Left cardiac atrium (tissue), 4 donors: ENCODE measurements at regions not wholly inside any gene's neighbourhood (a gene's known extent, or its start where the extent isn't known, plus 50 kb on each side); places are given as distances from the start of the nearest gene placed in this dataset.
"Not testable (repeated sequence)": the region's sequence is repeated elsewhere in the genome, so short reads cannot be mapped to it uniquely, and the experiment has no call there.

Source experiments
- ATAC-seq, 2 donors: fragments of 200-7000 bp; cut with Tn5 transposase; one replicate each; pipeline ENCODE4 v1.9.1; 2020; ENCODE audit warnings: mild to moderate bottlenecking in 2 of 2, moderate library complexity in 2 of 2
- DNase-seq: peaks from one replicate; pipeline ENCODE4 v3.0.0-alpha.2; 2020
- intact Hi-C, 2 donors: fragments of 100-400 bp; cut with DNase I; formaldehyde crosslinking; loops; one replicate each; pipeline versions ENCODE4 v1.14.1 to v1.15.1; 2022 to 2023
- donor health status: DM: no; HTN: yes; CAD: no.
- donor health status: DM: no; HTN: yes; CAD: no; lungs with severe emphysema.
- donor health status: DM: yes; HTN: yes; CAD: no.
- donor health status: Dilated cardiomyopathy.

GRCh38 chr2:67103157-67103556 is 294.0 kb upstream of the ETAA1 start:
- ATAC-seq, result no peak
- DNase-seq, result no peak
- intact Hi-C loops, result no loop called here

DNA sequence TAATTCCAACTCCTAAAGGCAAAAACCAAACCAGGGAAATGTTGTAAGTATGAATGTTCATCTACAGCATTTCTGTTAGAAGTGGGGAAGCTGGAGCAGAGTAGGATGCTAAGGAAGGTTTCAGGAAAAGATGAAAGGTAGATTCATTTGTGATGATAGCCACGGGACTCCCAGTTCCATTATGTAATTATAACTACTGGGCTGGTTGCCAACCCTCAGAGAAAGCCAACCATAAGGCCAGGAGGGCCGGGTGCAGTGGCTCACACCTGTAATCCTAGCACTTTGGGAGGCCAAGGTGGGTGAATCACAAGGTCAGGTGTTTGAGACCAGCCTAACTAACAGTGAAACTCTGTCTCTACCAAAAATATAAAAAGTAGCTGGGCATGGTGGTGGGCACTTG is 288.9 kb upstream of the ETAA1 start:
- intact Hi-C loops, result no loop called here
- no peak for ATAC-seq
- DNase-seq, result no peak

GRCh38 chr2:67124531-67124930 is 272.6 kb upstream of the ETAA1 start:
- no peak for DNase-seq
- no peak for ATAC-seq
- intact Hi-C loops, result no loop called here

DNA sequence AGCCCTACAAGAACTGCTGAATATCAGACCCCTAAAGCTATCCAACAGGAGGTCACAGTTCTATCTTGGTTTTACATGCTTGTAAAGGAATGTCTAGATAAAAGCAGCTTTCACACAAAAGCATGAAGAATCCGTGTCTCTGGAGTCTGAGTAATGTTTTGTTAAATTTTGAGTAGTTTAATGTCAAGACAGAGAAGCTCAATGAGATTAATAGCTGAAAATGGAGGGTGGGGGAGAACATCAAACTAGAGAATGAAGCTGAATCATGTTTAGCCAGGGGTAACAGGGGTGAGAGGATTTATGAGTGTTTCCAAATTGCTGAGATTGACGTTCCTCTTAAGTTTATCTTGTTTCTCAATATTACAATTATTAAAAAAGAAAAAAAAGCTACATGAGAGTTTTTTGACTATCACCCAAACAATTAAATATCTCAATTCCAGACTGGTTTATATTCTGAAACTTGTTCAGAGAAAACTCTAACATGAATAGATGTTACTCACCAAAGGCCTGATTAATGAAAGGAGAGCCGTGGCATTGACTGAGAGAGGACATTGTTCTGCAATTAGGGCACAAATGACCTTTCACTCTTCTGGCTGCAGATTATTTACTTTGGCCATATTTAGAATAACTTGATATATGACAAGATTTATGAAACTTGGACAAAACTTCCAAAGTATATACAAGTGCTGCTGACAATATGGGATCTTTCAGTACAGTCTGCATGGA is 266.4 kb upstream of the ETAA1 start:
- DNase-seq, result no peak
- ATAC-seq, result no peak
- intact Hi-C loops, result no loop called here

- intact Hi-C loops, result no loop called here
- DNase-seq (no peak), ATAC-seq (no peak)
Observed at GRCh38 chr2:67131257-67131609, 265.9 kb upstream of the ETAA1 start.

DNA sequence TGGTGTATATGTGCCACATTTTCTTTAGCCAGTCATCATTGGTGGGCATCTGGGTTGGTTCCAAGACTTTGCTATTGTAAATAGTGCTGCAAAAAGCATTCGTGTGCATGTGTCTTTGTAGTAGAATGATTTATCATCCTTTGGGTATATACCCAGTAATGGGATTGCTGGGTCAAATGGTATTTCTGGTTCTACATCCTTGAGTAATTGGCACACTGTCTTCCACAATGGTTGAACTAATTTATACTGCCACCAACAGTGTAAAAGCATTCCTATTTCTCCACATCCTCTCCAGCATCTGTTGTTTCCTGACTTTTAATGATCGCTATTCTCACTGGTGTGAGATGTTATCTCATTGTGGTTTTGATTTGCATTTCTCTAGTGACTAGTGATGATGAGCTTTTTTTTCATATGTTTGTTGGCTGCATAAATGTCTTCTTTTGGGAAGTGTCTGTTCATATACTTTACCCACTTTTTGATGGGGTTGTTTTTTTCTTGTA is 264.6 kb upstream of the ETAA1 start:
- intact Hi-C loops, DNase-seq, ATAC-seq: not testable (repeated sequence)

DNA sequence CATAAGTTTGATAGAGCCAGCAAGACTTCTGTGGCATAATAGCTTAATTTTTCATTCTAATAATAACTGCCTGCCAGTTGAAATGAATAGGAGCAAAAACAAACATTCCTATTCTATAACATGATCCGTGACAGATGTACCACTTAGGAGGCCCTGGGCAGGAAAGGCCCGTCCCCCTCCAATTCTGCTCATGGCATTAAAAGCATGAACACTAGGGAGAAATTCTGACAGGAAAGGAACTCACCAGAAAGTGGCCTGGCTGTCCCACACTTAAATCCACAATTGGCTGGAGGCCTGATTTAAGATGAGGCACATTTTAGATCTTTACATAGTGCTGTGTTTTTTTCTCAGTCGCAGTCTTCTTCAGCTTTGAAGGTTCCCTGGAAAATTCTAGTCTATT is 261.9 kb upstream of the ETAA1 start:
- intact Hi-C loops, result no loop called here
- ATAC-seq, result no peak
- DNase-seq, result no peak

GRCh38 chr2:67137699-67138098 is 259.4 kb upstream of the ETAA1 start:
- DNase-seq, result no peak
- intact Hi-C loops, result no loop called here
- ATAC-seq, result no peak

GRCh38 chr2:67142071-67142470 is 255.1 kb upstream of the ETAA1 start:
- intact Hi-C loops, result no loop called here

GRCh38 chr2:67142741-67143140 is 254.4 kb upstream of the ETAA1 start:
- intact Hi-C loops, result no loop called here
- ATAC-seq, result no peak
- no peak for DNase-seq

More at GRCh38 chr2:67142071-67142470, 255.1 kb upstream of the ETAA1 start:
- ATAC-seq, result no peak
- DNase-seq, result no peak

DNA sequence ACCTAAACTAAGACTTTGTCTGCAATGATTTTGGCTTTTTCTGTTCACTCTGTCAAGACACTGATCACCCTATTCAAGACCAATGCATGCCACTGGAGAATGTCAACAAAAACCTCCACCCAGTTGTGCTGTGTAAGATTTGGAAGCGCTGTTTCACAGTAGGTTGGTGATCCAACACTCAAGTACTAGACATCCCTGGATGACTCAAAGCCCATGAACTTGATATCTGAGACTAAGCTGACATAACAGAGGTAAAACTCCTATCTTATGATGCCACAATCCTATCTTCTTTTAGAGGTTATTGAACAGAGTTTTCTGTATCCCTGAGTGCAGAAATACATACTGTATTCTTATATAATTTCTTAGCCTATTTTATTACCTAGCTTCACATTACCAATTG is 251.3 kb upstream of the ETAA1 start:
- DNase-seq (no peak), ATAC-seq (no peak)
- intact Hi-C loops, result no loop called here

- DNase-seq (no peak), ATAC-seq (no peak)
- intact Hi-C loops, result no loop called here
Observed at GRCh38 chr2:67156796-67157195, 240.3 kb upstream of the ETAA1 start.

GRCh38 chr2:67158718-67159117 is 238.4 kb upstream of the ETAA1 start:
- ATAC-seq (no peak), DNase-seq (no peak)
- intact Hi-C loops, result no loop called here

DNA sequence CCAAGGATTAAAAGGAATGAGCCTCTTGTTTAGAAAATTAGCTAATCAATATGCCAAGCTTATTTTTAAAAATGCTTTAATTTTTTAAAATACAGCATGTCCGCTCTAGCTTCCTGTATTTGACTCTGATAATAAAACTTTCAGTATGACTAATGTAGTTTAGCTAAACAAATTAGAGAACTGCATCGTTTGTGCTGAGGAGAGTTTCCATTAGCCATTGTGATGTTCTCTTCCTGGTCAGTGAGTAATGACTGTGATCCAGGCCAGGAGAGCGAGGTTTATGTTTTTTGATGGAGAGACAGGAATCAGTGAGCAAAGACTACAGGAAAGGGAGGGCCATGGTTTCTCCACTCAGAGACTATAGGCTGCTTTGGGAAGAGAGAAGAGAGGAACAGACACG is 237.2 kb upstream of the ETAA1 start:
- ATAC-seq, result no peak
- no peak for DNase-seq
- intact Hi-C loops, result no loop called here

DNA sequence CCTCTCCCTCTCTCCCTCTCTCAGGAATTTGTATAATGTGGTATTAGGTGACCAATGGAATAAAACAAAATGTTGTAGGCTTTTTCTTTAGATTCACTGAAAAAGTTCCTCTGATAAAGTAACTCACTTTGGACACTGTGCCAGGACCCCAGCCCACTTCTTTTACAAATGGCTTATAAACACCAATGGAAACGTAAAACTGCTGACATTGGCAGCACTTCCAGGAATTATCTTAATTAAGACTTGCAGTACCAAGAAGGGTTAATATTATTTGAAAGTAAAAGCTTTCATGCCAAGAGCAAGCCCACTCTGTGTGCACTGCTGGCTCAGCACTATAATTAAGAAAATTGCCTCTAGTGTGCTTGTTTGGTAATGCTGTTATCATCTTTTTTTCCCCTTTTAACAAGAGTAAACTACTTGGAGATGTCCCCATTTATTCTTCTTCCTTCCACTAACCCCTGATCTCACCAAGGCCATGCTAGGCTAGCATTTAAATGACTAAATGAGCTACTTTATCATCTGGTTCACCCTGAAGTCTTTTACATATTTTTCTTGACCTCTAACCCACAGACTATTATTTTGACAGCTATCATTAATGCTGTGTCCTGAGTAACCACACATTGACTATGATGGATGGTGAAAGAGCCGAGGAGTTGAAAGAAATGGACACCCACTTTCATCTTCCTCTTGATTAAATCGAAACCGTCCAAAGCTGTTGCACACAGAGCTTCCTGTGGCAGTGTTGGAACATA is 232.2 kb upstream of the ETAA1 start:
- ATAC-seq, result no peak
- no peak for DNase-seq
- intact Hi-C loops, result no loop called here

- ATAC-seq (no peak), DNase-seq (no peak)
- intact Hi-C loops, result no loop called here
Observed at GRCh38 chr2:67165523-67165990, 231.6 kb upstream of the ETAA1 start.

GRCh38 chr2:67166511-67166910 is 230.6 kb upstream of the ETAA1 start:
- ATAC-seq, intact Hi-C loops, DNase-seq: not testable (repeated sequence)

DNA sequence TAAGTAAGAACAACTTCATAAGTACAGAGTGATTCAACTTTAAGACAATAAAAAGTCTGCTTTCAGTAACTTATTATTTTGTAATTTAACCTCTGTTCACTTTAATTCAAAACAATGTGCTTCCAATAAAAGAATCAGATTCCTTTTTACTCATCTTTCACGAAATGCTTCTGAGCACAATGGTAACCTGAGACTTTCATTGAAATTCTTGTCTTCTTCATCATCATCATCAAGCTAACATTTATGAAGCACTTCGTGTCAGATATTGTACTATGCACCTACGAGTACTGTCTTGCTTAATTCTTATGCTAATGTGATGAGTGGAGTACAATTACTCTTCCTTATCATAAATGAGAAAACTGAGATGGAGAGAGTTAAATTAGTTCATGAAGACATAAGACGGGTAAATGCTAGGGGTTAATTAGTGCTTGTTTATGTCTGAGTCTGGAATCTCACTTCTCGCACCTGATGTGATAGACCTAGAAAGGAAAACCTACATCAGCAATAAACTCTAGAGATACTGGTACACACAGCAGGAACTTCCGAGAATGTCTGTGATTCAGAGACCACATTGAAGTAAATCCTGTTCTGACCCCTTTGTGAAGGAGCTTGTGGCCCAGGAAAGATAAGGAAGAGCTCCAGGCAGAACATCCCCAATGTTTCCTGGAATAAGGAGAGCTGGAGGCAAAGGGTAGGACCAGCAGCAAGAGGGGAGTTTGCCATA is 227.6 kb upstream of the ETAA1 start:
- DNase-seq (no peak), ATAC-seq (no peak)
- intact Hi-C loops, result no loop called here

DNA sequence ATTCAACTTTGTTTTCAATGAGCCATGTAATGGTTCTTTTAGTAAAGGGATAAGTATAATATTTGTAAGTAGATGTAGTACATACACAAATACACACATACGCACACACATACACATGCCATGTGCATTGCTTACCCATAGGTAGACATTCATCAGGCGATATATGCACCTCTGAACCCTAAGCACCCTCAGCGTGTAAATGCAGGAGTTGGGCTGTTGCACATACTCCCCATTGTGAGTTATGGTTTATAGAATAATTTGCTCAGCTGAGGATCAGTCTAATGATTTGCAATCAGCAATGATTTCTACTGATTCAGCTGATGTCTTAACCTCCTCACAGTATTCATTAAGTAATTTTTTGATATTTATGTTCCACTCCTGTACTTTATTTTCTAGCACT is 217.6 kb upstream of the ETAA1 start:
- ATAC-seq, result no peak
- DNase-seq, result no peak
- intact Hi-C loops, result no loop called here

DNA sequence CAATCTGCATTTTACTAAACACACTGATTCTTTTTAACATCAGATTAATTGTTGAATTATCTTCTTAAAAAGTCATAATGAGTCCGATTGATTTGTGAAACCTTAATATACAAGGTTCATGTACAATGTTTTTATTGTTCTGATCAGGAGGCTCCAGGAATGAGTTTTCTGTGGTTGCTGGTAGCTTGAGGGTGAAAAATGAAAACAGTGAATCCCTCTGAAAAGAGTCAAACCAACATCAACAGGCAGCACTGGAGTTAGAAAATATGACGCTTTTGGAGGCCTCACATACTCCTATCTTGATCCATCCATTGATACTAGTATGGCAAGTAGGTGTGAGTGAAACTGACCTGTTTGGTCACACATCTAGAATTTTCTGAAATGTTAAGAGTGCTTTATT is 216.3 kb upstream of the ETAA1 start:
- intact Hi-C loops, result no loop called here
- ATAC-seq, result no peak
- no peak for DNase-seq
